NT2/D1 (cell line): ENCODE measurements at regions not wholly inside any gene's neighbourhood (a gene's known extent, or its start where the extent isn't known, plus 50 kb on each side); places are given as distances from the start of the nearest gene placed in this dataset.

Experiments
- DNase-seq: peaks from one replicate; pipeline ENCODE4 v3.0.0-alpha.2; 2011; ENCODE audit warnings: low read depth, low spot score
- H3K27me3 ChIP-seq: 2 replicates; pipeline ENCODE4 v1.6.0; 2011; ENCODE audit warnings: mild to moderate bottlenecking; ENCODE audit not compliant: insufficient read length, insufficient read depth
- H3K36me3 ChIP-seq: 2 replicates; pipeline ENCODE4 v1.6.1; 2011; ENCODE audit warnings: mild to moderate bottlenecking, low read length, mixed read lengths; ENCODE audit not compliant: insufficient read depth, insufficient read length
- H3K4me1 ChIP-seq: 2 replicates; pipeline ENCODE4 v1.5.1; 2011; ENCODE audit not compliant: insufficient read depth, insufficient read length
- H3K4me3 ChIP-seq: 2 replicates; pipeline ENCODE4 v1.5.1; 2011; ENCODE audit warnings: low read depth; ENCODE audit not compliant: insufficient read length
- H3K9ac ChIP-seq: 2 replicates; pipeline ENCODE4 v1.6.0; 2011; ENCODE audit warnings: low read depth; ENCODE audit not compliant: insufficient read length
- H3K9me3 ChIP-seq: 2 replicates; pipeline ENCODE4 v1.5.1; 2011; ENCODE audit warnings: mild to moderate bottlenecking, low read length; ENCODE audit not compliant: insufficient read depth
- SUZ12 ChIP-seq: IDR thresholded peaks from 2 replicates; pipeline ENCODE4 v1.6.1; 2011; ENCODE audit not compliant: insufficient read length, insufficient read depth; ENCODE audit errors: extremely low read depth
- YY1 ChIP-seq: IDR thresholded peaks from 2 replicates; pipeline ENCODE4 v1.6.1; 2011; ENCODE audit not compliant: insufficient read length, insufficient read depth
- ZNF274 ChIP-seq: IDR thresholded peaks from 2 replicates; pipeline ENCODE4 v1.6.1; 2011; ENCODE audit warnings: mild to moderate bottlenecking, low read depth, low read length

DNA sequence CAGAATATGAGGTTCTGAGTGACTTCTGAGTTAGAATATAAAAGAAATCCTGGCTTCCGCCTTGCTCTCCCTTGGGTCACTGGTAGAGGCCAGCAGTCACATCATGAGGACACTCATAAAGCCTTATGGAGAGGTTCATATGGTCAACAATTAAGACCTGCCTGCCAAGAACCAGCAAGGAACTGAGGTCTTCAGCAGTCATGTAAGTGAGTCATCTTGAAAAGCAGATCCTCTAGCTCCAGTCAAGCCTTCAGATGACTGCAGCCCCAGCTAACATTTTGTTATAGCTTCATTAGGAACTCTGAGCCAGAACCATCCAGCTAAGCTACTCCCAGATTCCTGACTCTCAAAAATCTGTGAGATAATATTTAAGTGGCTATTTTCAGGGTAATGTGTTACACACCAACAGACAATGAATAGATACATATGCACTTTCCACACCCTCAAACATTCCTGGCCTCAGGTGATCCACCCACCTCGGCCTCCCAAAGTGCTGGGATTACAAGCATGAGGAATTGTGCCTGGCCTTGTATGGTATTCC, 447.2 kb downstream of the SHQ1 start:
- no peak for TF ChIP-seq YY1
- no peak for TF ChIP-seq SUZ12
- no peak for TF ChIP-seq ZNF274
- H3K4me1 ChIP-seq = no peaks in the 10 kb centered on the region
- no peaks in the 10 kb centered on the region for H3K9me3 ChIP-seq
- H3K9ac ChIP-seq = no peak overlapping the region
- DNase-seq = no peak
- H3K36me3 ChIP-seq = no peaks in the 10 kb centered on the region
- H3K27me3 ChIP-seq = no peaks in the 10 kb centered on the region
- H3K4me3 ChIP-seq = no peak overlapping the region

DNA sequence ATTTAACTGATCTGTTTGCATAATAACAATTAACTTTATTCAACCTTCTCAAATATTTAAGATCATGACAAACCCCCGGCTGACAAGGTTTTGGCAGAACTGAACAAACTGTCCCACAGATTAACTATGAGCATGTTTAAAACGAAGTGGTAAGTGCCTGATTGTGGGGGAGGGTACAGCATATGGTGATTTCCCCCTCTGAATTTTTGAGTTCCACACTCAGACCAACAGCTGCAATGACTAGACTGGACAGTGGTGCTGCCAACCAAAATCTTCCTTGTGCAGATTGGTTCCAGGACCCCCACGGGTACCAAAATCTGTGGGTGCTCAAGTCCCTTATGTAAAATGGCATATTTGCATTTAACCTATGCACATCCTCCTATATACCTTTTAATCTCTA, 449.5 kb downstream of the SHQ1 start:
- Histone ChIP-seq H3K4me1 (no peaks in the 10 kb centered on the region), H3K4me3 (no peak overlapping the region), H3K27me3 (no peaks in the 10 kb centered on the region), H3K9ac (no peak overlapping the region), H3K9me3 (no peaks in the 10 kb centered on the region), H3K36me3 (no peaks in the 10 kb centered on the region)
- no peak for TF ChIP-seq YY1
- no peak for TF ChIP-seq ZNF274
- TF ChIP-seq SUZ12 = no peak
- DNase-seq = no peak

DNA sequence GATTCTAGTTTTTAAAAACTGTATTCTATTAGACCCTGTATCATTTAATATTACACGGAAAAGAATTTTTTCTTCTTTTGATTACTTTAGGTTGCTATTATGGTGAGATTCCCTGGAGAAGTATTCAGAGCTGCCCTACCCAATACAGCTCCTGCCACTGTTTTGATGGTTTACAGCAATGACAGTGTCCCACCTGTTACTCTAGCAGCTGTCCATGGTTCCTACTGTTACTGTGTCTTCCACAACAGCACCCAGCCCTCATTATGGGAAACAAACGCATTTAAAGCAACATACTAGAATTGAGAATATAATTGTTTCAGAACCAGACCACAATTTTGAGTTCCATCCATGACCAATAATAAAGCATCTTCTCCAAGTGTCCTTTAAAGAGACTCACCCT, 450.7 kb downstream of the SHQ1 start:
- H3K36me3 ChIP-seq = no peaks in the 10 kb centered on the region

DNA sequence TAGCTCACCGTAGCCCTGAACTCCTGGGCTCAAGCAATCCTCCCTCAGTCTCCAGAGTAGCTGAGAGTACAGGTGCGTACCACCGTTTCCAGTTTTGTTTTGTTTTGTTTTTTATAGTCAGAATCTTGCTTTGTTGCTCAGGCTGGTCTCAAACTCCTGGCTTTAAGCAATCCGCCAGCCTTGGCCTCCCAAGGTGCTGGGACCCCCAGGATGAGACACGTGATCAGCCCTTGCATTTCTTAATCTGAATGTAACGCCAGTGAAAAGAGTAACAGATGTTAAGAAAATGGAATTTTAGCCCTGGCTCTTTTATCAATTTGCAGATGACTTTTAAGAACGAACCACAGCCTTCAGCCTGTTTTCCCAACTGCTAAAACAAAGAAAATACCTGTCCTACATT, 451.3 kb downstream of the SHQ1 start:
- Histone ChIP-seq H3K4me3 (no peak overlapping the region), H3K9ac (no peak overlapping the region), H3K9me3 (no peaks in the 10 kb centered on the region), H3K36me3 (no peaks in the 10 kb centered on the region), H3K27me3 (no peaks in the 10 kb centered on the region), H3K4me1 (no peaks in the 10 kb centered on the region)
- no peak for DNase-seq
- TF ChIP-seq SUZ12 (no peak), ZNF274 (no peak), YY1 (no peak)

More for the DNA sequence above, 450.7 kb downstream of the SHQ1 start:
- Histone ChIP-seq H3K9ac (no peak overlapping the region), H3K27me3 (no peaks in the 10 kb centered on the region), H3K4me3 (no peak overlapping the region), H3K4me1 (no peaks in the 10 kb centered on the region), H3K9me3 (no peaks in the 10 kb centered on the region)
- DNase-seq = no peak
- TF ChIP-seq YY1 (no peak), ZNF274 (no peak), SUZ12 (no peak)

GRCh38 chr3:72395776-72396311, 452.4 kb downstream of the SHQ1 start:
- Histone ChIP-seq H3K27me3 (no peaks in the 10 kb centered on the region), H3K36me3 (no peaks in the 10 kb centered on the region), H3K4me1 (peaks cover 2% of the 10 kb centered on the region), H3K9ac (no peak overlapping the region), H3K4me3 (no peak overlapping the region), H3K9me3 (no peaks in the 10 kb centered on the region)
- no peak for DNase-seq
- no peak for TF ChIP-seq ZNF274
- no peak for TF ChIP-seq SUZ12

GRCh38 chr3:72393455-72393854, 454.8 kb downstream of the SHQ1 start:
- no peak for TF ChIP-seq ZNF274
- TF ChIP-seq SUZ12 = no peak
- no peak for TF ChIP-seq YY1
- Histone ChIP-seq H3K9me3 (no peaks in the 10 kb centered on the region), H3K4me3 (no peak overlapping the region), H3K27me3 (no peaks in the 10 kb centered on the region), H3K4me1 (peaks cover 2% of the 10 kb centered on the region), H3K9ac (no peak overlapping the region), H3K36me3 (no peaks in the 10 kb centered on the region)
- no peak for DNase-seq

DNA sequence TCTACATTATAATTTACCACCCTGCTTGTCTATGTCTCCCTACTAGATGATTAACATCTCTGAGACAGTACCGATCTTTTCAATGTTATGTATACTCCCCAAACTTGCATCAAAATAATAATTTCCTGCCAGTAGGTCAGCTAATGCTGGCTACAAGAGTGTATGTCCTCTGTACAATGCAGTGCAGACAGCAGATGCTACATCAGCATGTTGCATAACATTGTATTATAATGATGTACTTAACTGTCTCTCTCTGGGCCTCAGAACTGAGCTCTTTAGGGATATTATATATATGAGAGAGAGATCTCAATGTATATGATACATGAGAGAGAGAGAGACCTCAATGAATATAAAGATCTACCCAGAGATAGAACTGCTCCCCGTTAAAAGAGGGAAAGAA, 456.6 kb downstream of the SHQ1 start:
- Histone ChIP-seq H3K4me1 (peaks cover 4% of the 10 kb centered on the region), H3K9me3 (no peaks in the 10 kb centered on the region), H3K4me3 (no peak overlapping the region), H3K9ac (no peak overlapping the region), H3K27me3 (no peaks in the 10 kb centered on the region), H3K36me3 (no peaks in the 10 kb centered on the region)
- TF ChIP-seq YY1 = no peak
- no peak for DNase-seq

DNA sequence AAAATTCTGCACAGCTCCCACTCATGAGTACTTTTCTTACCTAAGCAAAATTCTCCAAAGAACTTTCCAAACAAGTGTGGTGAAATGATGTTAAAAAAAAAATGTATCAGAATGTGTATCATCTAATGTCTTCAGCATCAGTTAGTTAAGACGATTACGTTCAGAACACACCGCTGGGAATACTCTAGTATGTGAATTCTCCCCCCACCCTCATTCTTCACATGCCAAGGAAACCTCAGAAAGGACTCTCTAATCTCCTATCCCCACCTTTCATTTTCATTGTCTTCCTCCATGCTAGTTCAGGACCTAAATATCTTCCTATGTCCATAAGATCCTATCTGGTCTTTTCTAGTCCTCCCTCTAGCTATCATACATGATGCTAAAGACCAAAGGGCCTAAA, 457.4 kb downstream of the SHQ1 start:
- Histone ChIP-seq H3K27me3 (no peaks in the 10 kb centered on the region), H3K9me3 (no peaks in the 10 kb centered on the region), H3K36me3 (no peaks in the 10 kb centered on the region), H3K4me1 (peaks cover 4% of the 10 kb centered on the region), H3K9ac (no peak overlapping the region), H3K4me3 (no peak overlapping the region)
- DNase-seq = no peak
- TF ChIP-seq YY1 (no peak), SUZ12 (no peak), ZNF274 (no peak)
